ENCODE measurements at regions not wholly inside any gene's neighbourhood (a gene's known extent, or its start where the extent isn't known, plus 50 kb on each side); places are given as distances from the start of the nearest gene placed in this dataset.
"Not testable (repeated sequence)": the region's sequence is repeated elsewhere in the genome, so short reads cannot be mapped to it uniquely, and the experiment has no call there.

- ChIA-PET CTCF (no interaction called here), POLR2A (no interaction called here)
- Histone ChIP-seq H3K4me3 (ENCODE audit: control extremely low read depth in 1 of 5, extremely low read depth in 1 of 5, insufficient read depth in 1 of 5, low read depth in 2 of 5, low read length in 4 of 5) (no peak overlapping the region), H3K4me1 (ENCODE audit: control insufficient read depth in 2 of 2, insufficient read depth in 2 of 2, low read length in 2 of 2) (no peaks in the 10 kb centered on the region), H3K27ac (ENCODE audit: low read length in 2 of 2) (no peak overlapping the region), H3K4me2 (replicated peaks; ENCODE audit: low read depth, low read length, poor library complexity, severe bottlenecking) (no peak overlapping the region), H3K9me3 (ENCODE audit: control extremely low read depth in 1 of 3, control insufficient read depth in 2 of 3, insufficient read depth in 1 of 3, low read length in 2 of 3) (no peaks in the 10 kb centered on the region), H3K27me3 (replicated peaks in 1 of 4; ENCODE audit: control extremely low read depth in 1 of 4, control insufficient read depth in 3 of 4, insufficient read depth in 4 of 4, low read length in 3 of 4) (no peaks in the 10 kb centered on the region), H2AFZ (ENCODE audit: insufficient read depth, low read depth, low read length, poor library complexity, severe bottlenecking) (no peak overlapping the region), H3K36me3 (replicated peaks in 1 of 2; ENCODE audit: control extremely low read depth in 1 of 2, control insufficient read depth in 1 of 2, extremely low read depth in 1 of 2, insufficient read depth in 2 of 2, low read length in 1 of 2) (no peaks in the 10 kb centered on the region), H3K79me2 (ENCODE audit: control insufficient read depth, insufficient read depth, low read length) (no peaks in the 10 kb centered on the region), H4K20me1 (ENCODE audit: control insufficient read depth, insufficient read depth, low read length, poor library complexity, severe bottlenecking) (no peaks in the 10 kb centered on the region), H3K9ac (ENCODE audit: low read length) (no peak overlapping the region)
- Mint-ChIP-seq H3K4me1 (no peaks in the 10 kb centered on the region), H3K9me3 (ENCODE audit: insufficient read depth) (no peaks in the 10 kb centered on the region), H3K4me3 (no peak overlapping the region), H3K27me3 (peaks cover 44% of the 10 kb centered on the region), H3K27ac (no peak overlapping the region)
- intact Hi-C loops (cut with micrococcal nuclease): no loop called here
- ATAC-seq (ENCODE audit: low read depth) (no peak), DNase-seq (no peak)
- WGBS (ENCODE audit: insufficient coverage): no CpG with 5 or more reads among the region's 2 CpGs
- TF ChIP-seq CTCF (IDR thresholded peaks at IDR 0.05) (no peak), EZH2 (IDR thresholded peaks at IDR 0.05; ENCODE audit: borderline replicate concordance, insufficient read depth, low read depth, low read length, poor library complexity, severe bottlenecking) (no peak)
Measured at GRCh38 chr9:95684516-95684915, 167.7 kb upstream of the PTCH1 start.

GRCh38 chr9:95680306-95680705, 163.5 kb upstream of the PTCH1 start:
- H3K4me3 ChIP-seq (ENCODE audit: control extremely low read depth in 1 of 5, extremely low read depth in 1 of 5, insufficient read depth in 1 of 5, low read depth in 2 of 5, low read length in 4 of 5); H3K4me1 Mint-ChIP-seq; intact Hi-C loops (cut with micrococcal nuclease); DNase-seq; H3K27ac ChIP-seq (ENCODE audit: low read length in 2 of 2); H3K27me3 ChIP-seq (replicated peaks in 1 of 4; ENCODE audit: control extremely low read depth in 1 of 4, control insufficient read depth in 3 of 4, insufficient read depth in 4 of 4, low read length in 3 of 4); ATAC-seq (ENCODE audit: low read depth); H3K9ac ChIP-seq (ENCODE audit: low read length); H3K27ac Mint-ChIP-seq; H3K36me3 ChIP-seq (replicated peaks in 1 of 2; ENCODE audit: control extremely low read depth in 1 of 2, control insufficient read depth in 1 of 2, extremely low read depth in 1 of 2, insufficient read depth in 2 of 2, low read length in 1 of 2); H3K4me2 ChIP-seq (replicated peaks; ENCODE audit: low read depth, low read length, poor library complexity, severe bottlenecking); H3K4me1 ChIP-seq (ENCODE audit: control insufficient read depth in 2 of 2, insufficient read depth in 2 of 2, low read length in 2 of 2); H3K79me2 ChIP-seq (ENCODE audit: control insufficient read depth, insufficient read depth, low read length); CTCF ChIA-PET; H3K4me3 Mint-ChIP-seq; H3K9me3 Mint-ChIP-seq (ENCODE audit: insufficient read depth); H4K20me1 ChIP-seq (ENCODE audit: control insufficient read depth, insufficient read depth, low read length, poor library complexity, severe bottlenecking); H2AFZ ChIP-seq (ENCODE audit: insufficient read depth, low read depth, low read length, poor library complexity, severe bottlenecking); POLR2A ChIA-PET: not testable (repeated sequence)
- peaks cover 21% of the 10 kb centered on the region for H3K27me3 Mint-ChIP-seq
- H3K9me3 ChIP-seq (ENCODE audit: control extremely low read depth in 1 of 3, control insufficient read depth in 2 of 3, insufficient read depth in 1 of 3, low read length in 2 of 3): peaks cover 0 to 14% (median 0%) of the 10 kb centered on the region in 3 donors
- 96% methylated on average over 18 of the region's 26 CpGs for WGBS (ENCODE audit: insufficient coverage)
